HG02970 (cell line): ENCODE measurements at regions not wholly inside any gene's neighbourhood (a gene's known extent, or its start where the extent isn't known, plus 50 kb on each side); places are given as distances from the start of the nearest gene placed in this dataset.
A peak's percentile ranks its signal among the peaks of the same experiment; 100 is the strongest.
"Not testable (repeated sequence)": the region's sequence is repeated elsewhere in the genome, so short reads cannot be mapped to it uniquely, and the experiment has no call there.

Experiments used
- ATAC-seq: cut with Tn5 transposase; IDR thresholded peaks from one replicate; pipeline ENCODE4 v1.9.1; 2021; ENCODE audit warnings: mild to moderate bottlenecking, moderate library complexity, moderate number of reproducible peaks; ENCODE audit not compliant: unreplicated experiment, low FRiP score

- ATAC-seq = no peak
These were observed 140.4 kb upstream of the CENPW start for GRCh38 chr6:126199466-126199865.

DNA sequence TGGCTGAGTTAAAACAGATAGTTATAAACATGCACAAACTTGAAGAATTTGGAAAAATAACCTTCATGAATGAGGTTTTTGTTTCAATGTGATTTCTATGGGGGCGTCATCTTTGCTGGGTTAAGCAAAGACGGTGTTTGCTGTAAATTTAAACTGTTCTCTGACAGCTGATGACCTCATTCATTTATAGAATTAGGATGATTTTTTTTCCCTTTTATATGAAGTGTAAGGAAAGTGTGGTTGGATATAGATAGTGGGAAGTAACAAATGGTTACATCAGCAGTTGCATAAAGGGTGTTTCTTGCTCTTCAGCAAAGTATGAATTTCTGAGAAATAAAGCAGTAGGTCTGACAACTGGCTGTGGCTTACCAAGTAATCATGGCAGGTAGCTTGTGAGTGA is 137.2 kb upstream of the CENPW start:
- ATAC-seq = no peak

DNA sequence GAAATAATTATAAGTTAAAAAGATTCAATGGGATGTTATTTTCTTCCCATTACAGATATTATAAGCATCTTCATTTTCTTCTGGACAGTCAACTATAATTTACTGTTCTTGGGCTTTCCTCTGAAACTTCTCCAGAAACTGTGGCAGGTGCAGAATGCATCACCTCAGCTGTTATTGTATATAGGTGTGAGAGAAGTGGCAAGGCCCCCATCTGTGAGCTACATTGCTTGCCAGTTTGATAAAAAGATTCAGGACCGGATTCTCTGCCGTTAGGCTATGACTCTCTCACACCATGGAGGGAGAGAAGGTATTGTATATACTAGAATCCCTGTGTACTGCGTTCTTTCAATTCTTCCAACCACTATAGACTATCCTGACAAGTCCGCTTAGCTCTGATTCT is 135.8 kb upstream of the CENPW start:
- no peak for ATAC-seq

GRCh38 chr6:126204598-126204997 is 135.3 kb upstream of the CENPW start:
- ATAC-seq = no peak

GRCh38 chr6:126206504-126207246 is 133.2 kb upstream of the CENPW start:
- ATAC-seq = no peak

DNA sequence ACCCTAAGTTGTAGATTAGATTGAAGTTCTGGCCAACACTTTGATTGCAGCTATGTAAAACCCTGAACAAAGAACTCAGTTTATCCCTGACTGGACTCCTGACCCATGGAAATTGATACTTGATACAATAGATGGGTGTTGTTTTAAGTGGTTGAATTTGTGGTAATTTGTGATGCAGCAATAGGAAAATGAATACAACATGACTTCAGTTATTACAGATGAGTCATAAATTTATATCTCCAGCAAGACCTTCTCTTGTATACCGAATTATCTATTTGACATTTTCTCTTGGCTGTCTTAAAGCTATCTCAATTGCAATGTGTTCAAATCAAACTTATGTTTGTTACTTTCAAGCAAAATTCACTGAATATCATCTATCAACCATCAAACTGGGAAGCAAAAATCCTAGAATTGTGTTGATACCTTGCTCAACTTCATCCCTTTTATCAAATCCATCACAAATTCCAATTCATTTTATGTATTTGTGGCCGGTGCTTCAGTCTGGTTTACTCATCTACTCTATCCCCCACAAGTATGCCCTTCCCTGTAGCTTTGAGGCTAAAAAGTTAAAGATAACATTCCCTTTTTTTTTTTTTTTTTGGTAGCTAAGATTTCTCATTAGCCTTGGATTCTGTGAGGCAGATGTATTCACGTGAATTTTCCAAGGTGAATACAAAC is 129.4 kb upstream of the CENPW start:
- ATAC-seq = no peak

DNA sequence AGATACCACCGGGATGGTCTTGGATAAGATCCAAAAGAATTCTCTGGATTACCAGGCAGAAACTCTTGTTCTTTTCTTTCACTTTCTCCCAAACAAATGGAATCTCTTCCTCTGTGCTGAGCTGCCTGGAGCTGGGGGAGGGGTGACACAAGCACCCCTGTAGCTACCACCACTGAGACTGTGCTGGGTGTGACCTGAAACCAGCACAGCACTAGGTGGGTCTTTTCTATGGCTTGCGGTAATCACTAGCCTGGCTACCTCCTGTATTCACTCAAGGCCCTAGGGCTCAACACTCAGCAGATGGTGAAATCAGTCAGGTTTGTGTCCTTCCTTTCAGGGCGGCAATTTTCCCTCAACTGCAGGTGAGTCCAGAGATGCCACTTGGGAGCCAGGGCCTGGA is 122.4 kb upstream of the CENPW start:
- ATAC-seq = no peak

GRCh38 chr6:126220901-126221300 is 119.0 kb upstream of the CENPW start:
- not testable (repeated sequence) for ATAC-seq

DNA sequence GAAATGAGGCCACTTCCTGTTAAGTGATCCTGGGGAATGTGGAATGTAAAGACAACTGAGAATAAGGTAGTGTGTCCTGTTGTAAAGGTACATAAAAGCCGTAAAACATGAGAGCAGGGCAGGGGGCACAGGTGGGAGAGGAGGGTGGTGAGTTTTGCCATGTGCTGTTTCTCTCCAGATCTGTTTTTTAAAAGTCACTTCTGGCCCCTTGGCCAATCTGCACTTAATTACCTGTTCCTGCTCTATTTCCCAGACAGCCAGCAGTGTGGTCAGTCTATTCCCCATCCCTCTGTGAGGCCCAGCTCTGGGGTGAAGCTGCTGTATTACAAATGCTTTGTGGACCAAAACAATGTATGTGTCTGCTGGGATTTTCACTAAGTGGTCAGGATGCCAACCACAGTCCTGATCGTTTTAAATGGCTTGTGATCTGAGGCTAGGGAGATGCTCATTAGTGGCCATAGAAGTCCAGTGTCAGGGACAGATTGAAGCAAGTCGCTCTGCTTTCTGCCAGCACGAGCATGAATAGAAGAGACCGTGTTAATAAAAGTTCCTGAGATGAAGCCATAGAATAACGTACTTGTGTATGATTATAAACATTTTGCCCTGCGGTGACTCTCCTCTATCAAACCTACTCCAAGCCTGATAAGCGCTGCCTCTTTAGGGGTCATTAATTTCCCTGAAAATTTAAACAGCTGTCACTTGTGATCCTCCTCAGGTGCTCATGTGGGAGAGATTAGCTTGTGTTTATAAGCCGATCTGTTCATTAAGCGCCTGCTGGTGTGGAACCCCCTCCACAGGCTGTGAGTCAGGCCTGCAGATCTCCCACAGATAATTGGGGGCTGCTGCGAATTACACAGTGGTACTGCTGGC is 111.8 kb upstream of the CENPW start:
- ATAC-seq = no peak

- ATAC-seq = no peak
These were observed 107.2 kb upstream of the CENPW start for GRCh38 chr6:126232671-126233070.

DNA sequence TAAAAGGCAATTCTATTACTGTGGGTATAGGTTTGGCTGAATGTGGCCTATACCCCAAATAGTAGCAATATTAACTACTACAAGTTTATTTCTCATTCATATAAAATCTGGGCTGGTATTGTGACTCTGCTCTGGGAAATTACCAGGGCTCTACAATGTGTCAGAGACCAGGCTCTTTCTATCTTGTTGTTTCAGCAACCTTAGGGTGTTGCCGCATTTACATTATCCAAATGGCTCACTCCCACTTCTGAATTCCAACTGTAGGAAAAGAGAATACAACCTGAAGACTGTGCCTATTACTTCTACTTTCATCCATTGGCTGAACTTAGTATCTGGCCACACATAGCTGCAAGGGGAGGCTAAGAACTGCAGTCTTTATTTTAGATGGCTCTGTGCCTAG is 106.7 kb upstream of the CENPW start:
- ATAC-seq = no peak

- ATAC-seq = no peak
These were observed 104.6 kb upstream of the CENPW start for GRCh38 chr6:126235363-126235762.

- no peak for ATAC-seq
These were observed 94.8 kb upstream of the CENPW start for GRCh38 chr6:126245077-126245476.

GRCh38 chr6:126252154-126252553 is 87.8 kb upstream of the CENPW start:
- no peak for ATAC-seq

DNA sequence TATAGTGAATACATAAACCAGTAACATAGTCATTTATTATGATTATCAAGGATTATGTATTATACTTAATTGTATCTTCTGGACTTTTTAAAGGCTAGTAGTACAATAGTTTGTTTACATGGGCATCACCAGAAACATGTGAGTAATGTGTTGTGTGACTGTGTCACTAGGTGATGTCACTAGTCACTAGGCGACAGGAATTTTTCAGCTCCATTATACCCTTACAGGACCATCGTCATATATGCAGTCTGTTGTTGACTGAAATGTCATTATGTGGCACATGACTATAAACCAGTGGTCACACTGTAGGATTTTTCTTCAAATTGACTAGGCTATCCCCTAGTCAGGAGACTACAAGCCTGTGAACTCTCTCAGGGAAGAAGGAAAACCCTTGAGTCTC is 86.5 kb upstream of the CENPW start:
- ATAC-seq = no peak

DNA sequence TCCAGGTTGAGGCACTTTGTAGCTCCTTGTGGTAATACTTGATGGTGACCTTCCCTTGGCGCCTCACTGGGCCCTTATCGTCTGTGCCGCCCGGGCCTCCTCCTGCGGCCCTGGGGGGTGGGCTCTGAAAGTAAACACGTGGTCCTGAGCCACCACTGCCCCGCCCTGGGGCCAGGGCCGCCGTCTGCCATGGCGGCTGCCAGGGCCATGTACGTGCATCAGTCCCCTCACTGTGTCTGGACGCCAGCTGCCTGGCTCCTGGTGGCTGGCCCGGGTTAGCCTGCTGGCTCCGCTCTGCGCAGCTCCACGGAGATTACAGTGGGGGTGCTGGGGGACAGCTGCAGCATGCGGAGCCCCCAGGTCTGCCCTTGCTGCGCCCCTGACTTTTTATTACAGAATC is 81.8 kb upstream of the CENPW start:
- ATAC-seq = no peak

DNA sequence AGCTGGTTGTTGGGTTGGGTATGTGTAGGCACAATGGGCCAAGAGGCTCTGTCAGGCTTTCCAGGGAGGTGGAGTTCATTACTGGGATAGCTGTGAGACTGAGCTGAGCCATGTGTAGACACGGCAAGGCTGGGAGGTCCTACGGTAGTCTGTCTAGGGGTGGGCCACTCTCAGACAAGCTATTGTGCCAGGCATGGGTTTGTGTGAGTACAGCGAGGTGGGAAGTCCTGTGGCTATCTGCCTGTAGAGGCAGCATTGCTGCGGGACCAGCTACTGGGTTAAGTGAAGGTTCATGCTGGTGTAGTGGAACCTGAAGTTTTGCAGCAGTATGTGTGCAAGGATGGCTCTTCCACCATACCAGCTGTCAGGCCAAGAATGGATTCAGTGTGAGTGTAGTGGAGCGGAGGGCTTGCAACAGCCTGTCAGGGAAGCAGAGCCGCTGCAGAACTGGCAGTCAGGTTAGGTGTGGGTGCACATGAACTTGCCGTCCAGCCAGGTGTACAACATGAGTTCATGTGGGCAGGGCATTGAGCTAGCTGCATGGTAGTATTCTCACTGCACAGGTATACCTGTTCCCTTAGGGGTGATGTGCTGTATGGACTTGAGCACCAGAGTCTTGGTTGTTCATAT is 78.0 kb upstream of the CENPW start:
- no peak for ATAC-seq

DNA sequence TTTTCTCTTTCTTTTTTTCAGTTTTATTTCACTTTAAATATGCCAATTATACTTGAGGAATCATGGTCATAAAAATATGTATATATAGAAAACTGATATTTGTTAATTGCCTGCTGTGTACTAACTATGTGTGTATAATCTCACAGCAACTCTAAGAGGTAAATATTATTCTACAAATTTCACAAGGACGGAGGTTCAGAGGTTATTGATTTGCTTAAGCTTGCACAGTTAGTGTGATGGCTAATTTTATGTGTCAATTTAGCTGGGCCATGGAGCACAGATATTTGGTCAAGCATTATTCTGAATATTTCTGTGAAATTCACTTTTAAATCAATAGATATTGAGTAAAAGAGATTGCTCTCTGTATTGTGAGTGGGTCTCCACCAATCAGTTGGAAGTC is 75.7 kb upstream of the CENPW start:
- ATAC-seq = no peak

DNA sequence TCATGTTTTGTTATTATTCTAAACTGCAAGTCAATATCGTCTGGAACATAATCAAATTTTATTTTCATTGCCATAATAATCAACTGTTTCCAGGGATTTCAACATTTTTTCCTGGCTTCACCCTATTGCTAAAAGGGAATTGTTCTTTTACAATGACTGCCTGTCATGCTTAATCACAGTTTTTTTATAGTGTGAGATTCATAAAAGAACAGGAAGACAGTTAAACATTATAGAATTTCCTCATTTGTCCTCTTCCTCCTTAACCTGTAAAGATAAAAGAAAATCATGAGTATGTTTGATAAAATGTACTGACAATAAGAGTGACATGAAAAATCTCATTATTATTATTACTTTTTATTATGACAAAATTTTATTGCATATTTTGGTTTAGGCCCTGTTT is 73.3 kb upstream of the CENPW start:
- ATAC-seq = no peak

- ATAC-seq = peak; percentile 8
These were observed 72.3 kb upstream of the CENPW start for GRCh38 chr6:126267626-126268025.

GRCh38 chr6:126268092-126268491 is 71.8 kb upstream of the CENPW start:
- ATAC-seq = peak; percentile 56
